KOPT-K1 (cell line): ENCODE measurements at regions not wholly inside any gene's neighbourhood (a gene's known extent, or its start where the extent isn't known, plus 50 kb on each side); places are given as distances from the start of the nearest gene placed in this dataset.
"Not testable (repeated sequence)": the region's sequence is repeated elsewhere in the genome, so short reads cannot be mapped to it uniquely, and the experiment has no call there.

Experiments
- H3K27ac ChIP-seq: fragments of 200-600 bp; sonication (generic); 2 replicates; pipeline ENCODE4 v1.5.1; 2016; ENCODE audit warnings: antibody characterized with exemption, mild to moderate bottlenecking, low read depth, low read length; ENCODE audit not compliant: poor library complexity, severe bottlenecking
- H3K36me3 ChIP-seq: fragments of 200-600 bp; sonication (generic); 2 replicates; pipeline ENCODE4 v1.5.1; 2017; ENCODE audit warnings: antibody characterized with exemption, mild to moderate bottlenecking, low read length, moderate library complexity; ENCODE audit not compliant: insufficient read depth
- H3K9me3 ChIP-seq: fragments of 200-600 bp; sonication (generic); 2 replicates; pipeline ENCODE4 v1.5.1; 2017; ENCODE audit warnings: antibody characterized with exemption, low read length, mild to moderate bottlenecking; ENCODE audit not compliant: insufficient read depth, poor library complexity, severe bottlenecking

GRCh38 chr13:44051405-44051804 is 171.7 kb downstream of the LACC1 start:
- Histone ChIP-seq H3K9me3 (no peaks in the 10 kb centered on the region), H3K27ac (no peak overlapping the region)

GRCh38 chr13:44051918-44052675 is 172.4 kb downstream of the LACC1 start:
- H3K27ac ChIP-seq: no peak overlapping the region
- H3K9me3 ChIP-seq: no peaks in the 10 kb centered on the region
- H3K36me3 ChIP-seq: no peaks in the 10 kb centered on the region

More at GRCh38 chr13:44051405-44051804, 171.7 kb downstream of the LACC1 start:
- no peaks in the 10 kb centered on the region for H3K36me3 ChIP-seq

GRCh38 chr13:44052780-44053184 is 173.1 kb downstream of the LACC1 start:
- H3K9me3 ChIP-seq: no peaks in the 10 kb centered on the region
- H3K36me3 ChIP-seq: no peaks in the 10 kb centered on the region
- no peak overlapping the region for H3K27ac ChIP-seq

GRCh38 chr13:44053208-44053607 is 173.5 kb downstream of the LACC1 start:
- Histone ChIP-seq H3K27ac (no peak overlapping the region), H3K36me3 (no peaks in the 10 kb centered on the region), H3K9me3 (no peaks in the 10 kb centered on the region)

- no peaks in the 10 kb centered on the region for H3K36me3 ChIP-seq
These were observed 174.8 kb downstream of the LACC1 start for GRCh38 chr13:44054525-44054924.

GRCh38 chr13:44055681-44056080 is 176.0 kb downstream of the LACC1 start:
- H3K9me3 ChIP-seq, H3K27ac ChIP-seq, H3K36me3 ChIP-seq: not testable (repeated sequence)

More at GRCh38 chr13:44054525-44054924, 174.8 kb downstream of the LACC1 start:
- Histone ChIP-seq H3K27ac (no peak overlapping the region), H3K9me3 (no peaks in the 10 kb centered on the region)

- H3K9me3 ChIP-seq: no peaks in the 10 kb centered on the region
- no peaks in the 10 kb centered on the region for H3K36me3 ChIP-seq
- H3K27ac ChIP-seq: no peak overlapping the region
These were observed 178.4 kb downstream of the LACC1 start for GRCh38 chr13:44058067-44058466.

GRCh38 chr13:44058624-44059215 is 179.0 kb downstream of the LACC1 start:
- Histone ChIP-seq H3K27ac (no peak overlapping the region), H3K9me3 (no peaks in the 10 kb centered on the region), H3K36me3 (no peaks in the 10 kb centered on the region)

- no peaks in the 10 kb centered on the region for H3K9me3 ChIP-seq
- no peak overlapping the region for H3K27ac ChIP-seq
- no peaks in the 10 kb centered on the region for H3K36me3 ChIP-seq
These were observed 182.2 kb downstream of the LACC1 start for GRCh38 chr13:44061876-44062275.

GRCh38 chr13:44063467-44063866 is 183.8 kb downstream of the LACC1 start:
- Histone ChIP-seq H3K27ac (no peak overlapping the region), H3K36me3 (no peaks in the 10 kb centered on the region), H3K9me3 (no peaks in the 10 kb centered on the region)

GRCh38 chr13:44063881-44064280 is 184.2 kb downstream of the LACC1 start:
- Histone ChIP-seq H3K9me3 (no peaks in the 10 kb centered on the region), H3K27ac (no peak overlapping the region), H3K36me3 (no peaks in the 10 kb centered on the region)

- Histone ChIP-seq H3K27ac (no peak overlapping the region), H3K9me3 (no peaks in the 10 kb centered on the region), H3K36me3 (no peaks in the 10 kb centered on the region)
These were observed 184.7 kb downstream of the LACC1 start for GRCh38 chr13:44064357-44064756.

- Histone ChIP-seq H3K36me3 (no peaks in the 10 kb centered on the region), H3K27ac (no peak overlapping the region), H3K9me3 (peaks cover 7% of the 10 kb centered on the region)
These were observed 188.5 kb downstream of the LACC1 start for GRCh38 chr13:44068169-44068568.

GRCh38 chr13:44068737-44069136 is 189.0 kb downstream of the LACC1 start:
- Histone ChIP-seq H3K9me3 (peaks cover 7% of the 10 kb centered on the region), H3K27ac (no peak overlapping the region), H3K36me3 (no peaks in the 10 kb centered on the region)

- H3K27ac ChIP-seq: no peak overlapping the region
- no peaks in the 10 kb centered on the region for H3K36me3 ChIP-seq
These were observed 192.8 kb downstream of the LACC1 start for GRCh38 chr13:44072536-44072935.

GRCh38 chr13:44074611-44075010 is 194.9 kb downstream of the LACC1 start:
- H3K36me3 ChIP-seq: no peaks in the 10 kb centered on the region
- H3K27ac ChIP-seq: no peak overlapping the region

More at GRCh38 chr13:44072536-44072935, 192.8 kb downstream of the LACC1 start:
- H3K9me3 ChIP-seq: peaks cover 7% of the 10 kb centered on the region

More at GRCh38 chr13:44074611-44075010, 194.9 kb downstream of the LACC1 start:
- H3K9me3 ChIP-seq: peaks cover 7% of the 10 kb centered on the region
